DND-41 (cell line): ENCODE measurements at regions not wholly inside any gene's neighbourhood (a gene's known extent, or its start where the extent isn't known, plus 50 kb on each side); places are given as distances from the start of the nearest gene placed in this dataset.

Experiments used
- ATAC-seq: fragments of 200-7000 bp; cut with Tn5 transposase; 3 replicates; pipeline ENCODE4 v1.9.1; 2021; ENCODE audit warnings: low read depth; ENCODE audit not compliant: insufficient read depth
- DNase-seq: peaks from one replicate; pipeline ENCODE4 v3.0.0-alpha.2; 2020
- H2AFZ ChIP-seq: 2 replicates; pipeline ENCODE4 v1.6.0; 2012; ENCODE audit warnings: low read depth, low read length
- H3K27ac ChIP-seq: 2 replicates; pipeline ENCODE4 v1.5.1; 2012; ENCODE audit warnings: low read length, inconsistent platforms
- H3K27me3 ChIP-seq: fragments of 200-600 bp; sonication (generic); 2 replicates; pipeline ENCODE4 v1.6.0; 2012; ENCODE audit warnings: low read length, mild to moderate bottlenecking, inconsistent platforms; ENCODE audit not compliant: insufficient read depth, poor library complexity
- H3K36me3 ChIP-seq: 2 replicates; pipeline ENCODE4 v1.5.1; 2012; ENCODE audit warnings: low read length, inconsistent platforms; ENCODE audit not compliant: insufficient read depth
- H3K4me1 ChIP-seq: 2 replicates; pipeline ENCODE4 v1.5.1; 2012; ENCODE audit warnings: mild to moderate bottlenecking, low read length; ENCODE audit not compliant: insufficient read depth
- H3K4me2 ChIP-seq: 2 replicates; pipeline ENCODE4 v1.6.0; 2012; ENCODE audit warnings: mild to moderate bottlenecking, moderate library complexity, low read length, inconsistent platforms; ENCODE audit not compliant: insufficient read depth
- H3K4me3 ChIP-seq, 2 experiments: fragments of 200-600 bp in 1 of 2; shearing (Covaris generic) in 1 of 2; 2 replicates each; pipeline ENCODE4 v1.5.1; 2012 to 2016; ENCODE audit warnings: inconsistent platforms in 2 of 2, low read length in 2 of 2, mild to moderate bottlenecking in 2 of 2, low read depth in 1 of 2, moderate library complexity in 1 of 2
- H3K79me2 ChIP-seq: 2 replicates; pipeline ENCODE4 v1.6.0; 2012; ENCODE audit warnings: low read length, inconsistent platforms; ENCODE audit not compliant: insufficient read depth
- H3K9ac ChIP-seq: 2 replicates; pipeline ENCODE4 v1.6.0; 2012; ENCODE audit warnings: low read depth, mild to moderate bottlenecking, inconsistent platforms, low read length, moderate library complexity
- H3K9me3 ChIP-seq: 2 replicates; pipeline ENCODE4 v1.5.1; 2012; ENCODE audit warnings: low read length, moderate library complexity, mild to moderate bottlenecking, inconsistent platforms; ENCODE audit not compliant: insufficient read depth, severe bottlenecking
- H4K20me1 ChIP-seq: 2 replicates; pipeline ENCODE4 v1.6.0; 2012; ENCODE audit warnings: low read length; ENCODE audit not compliant: insufficient read depth
- EZH2 ChIP-seq: IDR thresholded peaks from 3 replicates; pipeline ENCODE4 v1.6.1; 2012; ENCODE audit warnings: borderline replicate concordance, low read depth, mild to moderate bottlenecking, moderate library complexity, low read length, inconsistent platforms; ENCODE audit not compliant: severe bottlenecking
- TF ChIP-seq, protein P1 (sequence below): IDR thresholded peaks from 2 replicates; pipeline ENCODE4 v1.5.1; 2012; ENCODE audit warnings: borderline replicate concordance, low read length, moderate library complexity, mild to moderate bottlenecking; ENCODE audit not compliant: poor library complexity, severe bottlenecking; ENCODE audit errors: extremely low read depth

DNA sequence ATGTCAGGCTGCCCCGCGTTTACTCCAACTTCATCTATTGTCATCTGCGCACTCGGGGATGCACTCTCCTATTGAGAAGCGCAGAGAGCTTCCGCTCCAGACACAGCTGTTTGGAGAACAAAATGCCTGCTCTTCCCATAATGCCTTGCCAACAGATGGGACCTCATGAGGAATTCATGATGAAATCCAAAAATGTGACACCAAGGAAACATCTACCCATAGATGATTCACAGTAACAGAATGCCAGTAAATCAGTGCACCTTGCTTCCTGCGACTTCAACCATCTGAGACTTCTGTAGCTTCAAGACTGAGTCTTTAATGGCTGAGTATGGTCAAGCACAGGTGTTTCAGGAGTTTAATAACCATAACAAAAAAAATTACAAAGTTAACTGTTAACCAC is 1144.9 kb upstream of the GOT2 start:
- Histone ChIP-seq H3K4me2 (no peak overlapping the region), H3K36me3 (no peaks in the 10 kb centered on the region), H2AFZ (no peak overlapping the region), H3K9me3 (no peaks in the 10 kb centered on the region), H3K9ac (no peak overlapping the region), H3K4me1 (no peaks in the 10 kb centered on the region), H3K27ac (no peak overlapping the region), H3K4me3 (no peak overlapping the region), H3K27me3 (no peaks in the 10 kb centered on the region), H4K20me1 (no peaks in the 10 kb centered on the region), H3K79me2 (no peaks in the 10 kb centered on the region)
- TF ChIP-seq, protein P1, sequence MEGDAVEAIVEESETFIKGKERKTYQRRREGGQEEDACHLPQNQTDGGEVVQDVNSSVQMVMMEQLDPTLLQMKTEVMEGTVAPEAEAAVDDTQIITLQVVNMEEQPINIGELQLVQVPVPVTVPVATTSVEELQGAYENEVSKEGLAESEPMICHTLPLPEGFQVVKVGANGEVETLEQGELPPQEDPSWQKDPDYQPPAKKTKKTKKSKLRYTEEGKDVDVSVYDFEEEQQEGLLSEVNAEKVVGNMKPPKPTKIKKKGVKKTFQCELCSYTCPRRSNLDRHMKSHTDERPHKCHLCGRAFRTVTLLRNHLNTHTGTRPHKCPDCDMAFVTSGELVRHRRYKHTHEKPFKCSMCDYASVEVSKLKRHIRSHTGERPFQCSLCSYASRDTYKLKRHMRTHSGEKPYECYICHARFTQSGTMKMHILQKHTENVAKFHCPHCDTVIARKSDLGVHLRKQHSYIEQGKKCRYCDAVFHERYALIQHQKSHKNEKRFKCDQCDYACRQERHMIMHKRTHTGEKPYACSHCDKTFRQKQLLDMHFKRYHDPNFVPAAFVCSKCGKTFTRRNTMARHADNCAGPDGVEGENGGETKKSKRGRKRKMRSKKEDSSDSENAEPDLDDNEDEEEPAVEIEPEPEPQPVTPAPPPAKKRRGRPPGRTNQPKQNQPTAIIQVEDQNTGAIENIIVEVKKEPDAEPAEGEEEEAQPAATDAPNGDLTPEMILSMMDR = no peak
- no peak for TF ChIP-seq EZH2
- DNase-seq (no peak), ATAC-seq (no peak)

- H3K4me1 ChIP-seq = no peaks in the 10 kb centered on the region
- no peak overlapping the region for H2AFZ ChIP-seq
- no peaks in the 10 kb centered on the region for H4K20me1 ChIP-seq
- no peak for TF ChIP-seq EZH2
- TF ChIP-seq, protein P1 = no peak
- H3K27me3 ChIP-seq = no peaks in the 10 kb centered on the region
- no peak overlapping the region for H3K27ac ChIP-seq
- no peak overlapping the region for H3K4me2 ChIP-seq
- H3K36me3 ChIP-seq = no peaks in the 10 kb centered on the region
- no peak for DNase-seq
- H3K9me3 ChIP-seq = no peaks in the 10 kb centered on the region
- H3K4me3 ChIP-seq = no peak overlapping the region
- no peaks in the 10 kb centered on the region for H3K79me2 ChIP-seq
- no peak for ATAC-seq
- no peak overlapping the region for H3K9ac ChIP-seq
These were observed 1144.4 kb upstream of the GOT2 start for GRCh38 chr16:59878479-59878878.

DNA sequence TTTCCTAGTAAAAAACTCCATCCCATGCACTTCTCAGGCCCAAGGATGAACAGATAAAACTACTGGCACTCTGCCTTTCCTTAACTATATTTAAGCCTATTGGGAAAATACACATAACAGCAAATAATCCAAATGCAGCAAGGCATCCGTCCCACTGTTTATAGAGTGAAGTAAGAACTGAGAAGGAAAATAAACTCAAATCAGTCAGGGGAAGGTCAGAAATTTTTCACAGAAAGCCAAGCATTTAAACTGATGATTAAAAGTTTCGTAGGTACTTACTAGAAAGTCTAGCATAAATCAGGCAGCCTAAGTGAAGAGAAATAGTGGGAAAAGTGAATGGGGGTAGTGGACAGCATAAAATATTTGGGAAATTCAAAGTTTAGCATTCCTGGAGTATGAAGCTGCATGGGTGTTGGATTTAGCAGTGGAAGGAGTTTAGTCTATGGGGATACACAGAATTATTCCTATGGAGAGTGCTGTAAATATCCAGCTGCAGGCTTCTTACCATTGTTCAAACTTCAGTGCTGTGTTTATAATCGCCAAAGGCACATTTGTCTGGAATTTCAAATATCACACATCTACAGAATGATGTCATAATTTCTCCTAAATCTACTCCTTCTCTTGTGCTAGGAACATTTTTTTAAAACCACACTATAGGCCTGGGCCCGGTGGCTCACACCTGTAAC is 1131.0 kb upstream of the GOT2 start:
- Histone ChIP-seq H3K27ac (no peak overlapping the region), H2AFZ (no peak overlapping the region), H3K79me2 (no peaks in the 10 kb centered on the region), H3K4me1 (no peaks in the 10 kb centered on the region), H3K36me3 (no peaks in the 10 kb centered on the region), H4K20me1 (no peaks in the 10 kb centered on the region), H3K9me3 (no peaks in the 10 kb centered on the region), H3K9ac (no peak overlapping the region), H3K27me3 (no peaks in the 10 kb centered on the region), H3K4me2 (no peak overlapping the region), H3K4me3 (no peak overlapping the region)
- DNase-seq (no peak), ATAC-seq (no peak)
- TF ChIP-seq, protein P1 = no peak
- TF ChIP-seq EZH2 = no peak
